CD4-positive, alpha-beta T cell (primary cell): ENCODE measurements at regions not wholly inside any gene's neighbourhood (a gene's known extent, or its start where the extent isn't known, plus 50 kb on each side); places are given as distances from the start of the nearest gene placed in this dataset.

Experiments used
- ATAC-seq: fragments of 200-7000 bp; cut with Tn5 transposase; one replicate; pipeline ENCODE4 v1.10.0; 2022; ENCODE audit warnings: mild to moderate bottlenecking; ENCODE audit not compliant: poor library complexity
- CTCF ChIA-PET: fragments of 350-600 bp; sonication (Branson Sonifier 250); formaldehyde crosslinking; loops from one replicate; lab custom pipeline; 2021; ENCODE audit warnings: antibody characterized with exemption, inconsistent platforms; lab: Charles Lee
- POLR2A ChIA-PET: fragments of 350-600 bp; sonication (Branson Sonifier 250); formaldehyde crosslinking; loops from one replicate; lab custom pipeline; 2021; ENCODE audit warnings: antibody characterized with exemption, inconsistent platforms; lab: Charles Lee
- DNase-seq, 14 experiments: peaks; one replicate each; pipeline ENCODE4 v3.0.0-alpha.2; 2013 to 2020; ENCODE audit warnings: mixed read lengths in 2 of 14
- H3K27ac ChIP-seq, 2 donors: one replicate each; pipeline versions ENCODE4 v1.5.1 to v1.7.0; 2013; ENCODE audit warnings: low read length in 2 of 2, low read depth in 1 of 2, mild to moderate bottlenecking in 1 of 2
- H3K27me3 ChIP-seq, 2 experiments: 1 replicate in 1 of 2; 2 replicates in 1 of 2; pipeline versions ENCODE4 v1.6.1 to v1.7.0; 2013; ENCODE audit warnings: low read length in 2 of 2, control low read depth in 1 of 2, mild to moderate bottlenecking in 1 of 2, moderate library complexity in 1 of 2; ENCODE audit not compliant: insufficient read depth in 2 of 2, control insufficient read depth in 1 of 2
- H3K36me3 ChIP-seq: one replicate; pipeline ENCODE4 v1.6.1; 2013; ENCODE audit warnings: low read length, control low read depth; ENCODE audit not compliant: insufficient read depth
- H3K4me1 ChIP-seq: one replicate; pipeline ENCODE4 v1.6.1; 2013; ENCODE audit warnings: low read length, control low read depth; ENCODE audit not compliant: insufficient read depth
- H3K4me3 ChIP-seq: one replicate; pipeline ENCODE4 v1.5.1; 2013; ENCODE audit warnings: mild to moderate bottlenecking, low read length, moderate library complexity
- H3K9me3 ChIP-seq, 2 experiments: 1 replicate in 1 of 2; 2 replicates in 1 of 2; pipeline versions ENCODE4 v1.6.1 to v1.7.0; 2013; ENCODE audit warnings: low read length in 2 of 2, mild to moderate bottlenecking in 2 of 2, control low read depth in 1 of 2, moderate library complexity in 1 of 2; ENCODE audit not compliant: control insufficient read depth in 1 of 2, insufficient read depth in 1 of 2
- H3K27ac Mint-ChIP-seq: one replicate; pipeline ENCODE4 v1.8.0; 2020; ENCODE audit warnings: mixed read lengths
- H3K27me3 Mint-ChIP-seq: one replicate; pipeline ENCODE4 v1.8.0; 2021; ENCODE audit warnings: mixed read lengths
- H3K36me3 Mint-ChIP-seq: one replicate; pipeline ENCODE4 v1.8.0; 2021; ENCODE audit warnings: low read depth, mixed read lengths
- H3K4me1 Mint-ChIP-seq: one replicate; pipeline ENCODE4 v1.8.0; 2021; ENCODE audit warnings: low read depth, mixed read lengths
- H3K4me3 Mint-ChIP-seq: one replicate; pipeline ENCODE4 v1.8.0; 2020; ENCODE audit warnings: mild to moderate bottlenecking, mixed read lengths
- H3K9me3 Mint-ChIP-seq: one replicate; pipeline ENCODE4 v1.8.0; 2020; ENCODE audit warnings: mixed read lengths
- CTCF ChIP-seq: fragments of 200-600 bp; IDR thresholded peaks from one replicate; pipeline ENCODE4 v1.8.0; 2022; ENCODE audit warnings: antibody characterized with exemption, mild to moderate bottlenecking
- intact Hi-C, 2 experiments: fragments of 100-400 bp; cut with DNase I in 1 of 2; cut with micrococcal nuclease in 1 of 2; formaldehyde crosslinking; loops; one replicate each; pipeline versions ENCODE4 v1.15.1 to v1.9.0; 2023 to 2025; cut with DNase I, micrococcal nuclease

DNA sequence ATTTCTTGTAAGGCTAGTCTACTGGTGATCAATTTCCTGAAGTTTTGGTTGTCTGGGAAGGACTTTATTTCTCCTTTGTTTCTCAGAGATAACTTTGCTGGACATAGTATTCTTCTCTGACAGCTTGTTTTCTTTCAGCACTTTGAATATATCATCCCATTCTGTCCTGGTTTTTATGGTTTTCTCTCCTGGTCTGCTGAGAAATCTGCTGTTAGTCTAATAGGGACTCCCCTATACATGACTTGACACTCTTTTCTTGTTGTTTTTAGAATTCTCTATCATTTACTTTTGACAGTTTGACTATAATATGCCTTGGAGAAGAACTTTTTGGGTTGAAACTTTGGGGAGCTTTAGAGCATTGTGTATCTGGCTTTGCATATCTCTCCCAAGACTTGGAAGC is 112.5 kb downstream of the PRL start:
- H3K27me3 Mint-ChIP-seq, result no peaks in the 10 kb centered on the region
- ChIA-PET CTCF (no interaction called here), POLR2A (no interaction called here)
- H3K4me3 Mint-ChIP-seq, result no peak overlapping the region
- Histone ChIP-seq H3K27me3 (no peaks in the 10 kb centered on the region), H3K27ac (no peak overlapping the region), H3K4me1 (no peaks in the 10 kb centered on the region), H3K9me3 (peaks cover 4 to 9% of the 10 kb centered on the region in 2 experiments), H3K36me3 (no peaks in the 10 kb centered on the region), H3K4me3 (no peak overlapping the region)
- no peak for DNase-seq
- H3K9me3 Mint-ChIP-seq, result peaks cover 35% of the 10 kb centered on the region
- no peak for TF ChIP-seq CTCF
- ATAC-seq, result no peak
- H3K36me3 Mint-ChIP-seq, result peaks cover 18% of the 10 kb centered on the region
- H3K4me1 Mint-ChIP-seq, result no peaks in the 10 kb centered on the region
- no peak overlapping the region for H3K27ac Mint-ChIP-seq
- intact Hi-C loops, result no loop called here

GRCh38 chr6:22189946-22190345 is 106.9 kb downstream of the PRL start:
- Histone ChIP-seq H3K4me3 (no peak overlapping the region), H3K27ac (no peak overlapping the region), H3K4me1 (no peaks in the 10 kb centered on the region), H3K9me3 (peaks cover 7 to 9% of the 10 kb centered on the region in 2 experiments), H3K36me3 (no peaks in the 10 kb centered on the region), H3K27me3 (no peaks in the 10 kb centered on the region)
- ATAC-seq (no peak), DNase-seq (no peak)
- Mint-ChIP-seq H3K4me1 (no peaks in the 10 kb centered on the region), H3K9me3 (peaks cover 5% of the 10 kb centered on the region), H3K27me3 (no peaks in the 10 kb centered on the region), H3K27ac (no peak overlapping the region), H3K36me3 (no peaks in the 10 kb centered on the region), H3K4me3 (no peak overlapping the region)
- ChIA-PET POLR2A (no interaction called here), CTCF (no interaction called here)
- TF ChIP-seq CTCF, result no peak
- intact Hi-C loops, result no loop called here

DNA sequence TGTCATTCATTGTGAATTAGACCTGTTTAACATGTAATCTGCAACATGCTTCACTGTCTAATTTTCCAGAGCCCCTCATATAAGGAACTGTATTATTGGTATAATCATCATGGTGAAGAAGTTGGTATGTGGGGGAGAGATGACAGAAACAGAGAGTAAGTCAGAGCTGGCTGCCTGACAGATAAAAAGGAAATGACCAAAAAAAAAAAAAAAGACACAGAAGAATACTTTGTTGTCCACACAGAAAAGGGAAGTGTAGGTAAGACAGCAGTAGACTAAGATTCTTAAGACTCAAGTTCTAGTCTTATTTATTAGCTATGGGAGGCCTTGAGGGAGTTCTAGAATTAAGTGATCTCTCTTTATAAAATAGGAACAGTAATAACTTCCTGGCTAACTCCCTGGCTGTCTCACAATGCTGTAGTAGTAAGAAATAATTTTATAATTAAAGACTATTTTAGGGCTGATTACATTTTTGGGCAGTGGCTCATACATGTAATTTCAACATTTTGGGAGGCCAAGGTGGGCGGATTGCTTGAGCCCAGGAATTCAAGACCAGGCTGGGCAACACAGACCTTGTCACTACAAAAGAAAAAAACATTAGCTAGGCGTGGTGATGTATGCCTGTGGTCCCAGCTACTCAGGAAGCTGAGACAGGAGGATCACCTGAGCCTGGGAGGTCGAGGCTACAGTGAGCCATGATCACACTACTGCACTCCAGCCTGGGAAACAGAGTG is 102.5 kb downstream of the PRL start:
- POLR2A ChIA-PET, result interaction anchor here (0.6 kb wide), 1 partner anchor 46 kb away, joined by 3 read pairs; no protein-coding TSS in a partner anchor
- ATAC-seq, result no peak
- Mint-ChIP-seq H3K27me3 (no peaks in the 10 kb centered on the region), H3K4me3 (no peak overlapping the region), H3K36me3 (no peaks in the 10 kb centered on the region), H3K4me1 (no peaks in the 10 kb centered on the region), H3K9me3 (peaks cover 3% of the 10 kb centered on the region), H3K27ac (no peak overlapping the region)
- CTCF ChIA-PET, result no interaction called here
- intact Hi-C loops, result no loop called here
- Histone ChIP-seq H3K4me3 (no peak overlapping the region), H3K4me1 (no peaks in the 10 kb centered on the region), H3K27ac (no peak overlapping the region), H3K36me3 (no peaks in the 10 kb centered on the region), H3K27me3 (no peaks in the 10 kb centered on the region), H3K9me3 (peaks cover 0 to 3% of the 10 kb centered on the region in 2 experiments)
- TF ChIP-seq CTCF, result no peak
- DNase-seq, result no peak
